Neural progenitor cell (in vitro differentiated cells): ENCODE measurements at regions not wholly inside any gene's neighbourhood (a gene's known extent, or its start where the extent isn't known, plus 50 kb on each side); places are given as distances from the start of the nearest gene placed in this dataset.
A peak's percentile ranks its signal among the peaks of the same experiment; 100 is the strongest.

Experiments used
- DNase-seq: peaks from one replicate; pipeline ENCODE4 v3.0.0-alpha.2; 2016; ENCODE audit warnings: low spot score
- H2AFZ ChIP-seq: fragments of 200-600 bp; sonication (generic); replicated peaks from 2 replicates; pipeline ENCODE4 v1.6.1; 2016; ENCODE audit warnings: antibody characterized with exemption
- H3F3A ChIP-seq: fragments of 200-600 bp; sonication (generic); 2 replicates; pipeline ENCODE4 v1.6.1; 2016; ENCODE audit warnings: antibody characterized with exemption, low read depth
- H3K27ac ChIP-seq: fragments of 200-600 bp; sonication (generic); 2 replicates; pipeline ENCODE4 v1.5.1; 2016; ENCODE audit warnings: mild to moderate bottlenecking
- H3K27me3 ChIP-seq: fragments of 200-600 bp; sonication (generic); 2 replicates; pipeline ENCODE4 v1.6.1; 2016; ENCODE audit warnings: mild to moderate bottlenecking, moderate library complexity
- H3K36me3 ChIP-seq: fragments of 200-600 bp; sonication (generic); 2 replicates; pipeline ENCODE4 v1.5.1; 2016
- H3K4me1 ChIP-seq: fragments of 200-600 bp; sonication (generic); 2 replicates; pipeline ENCODE4 v1.6.1; 2016; ENCODE audit warnings: mixed run types
- H3K4me2 ChIP-seq: fragments of 200-600 bp; sonication (generic); 2 replicates; pipeline ENCODE4 v1.6.1; 2016
- H3K4me3 ChIP-seq: fragments of 200-600 bp; sonication (generic); 2 replicates; pipeline ENCODE4 v1.5.1; 2016
- H3K79me2 ChIP-seq: fragments of 200-600 bp; sonication (generic); 2 replicates; pipeline ENCODE4 v1.6.1; 2016; ENCODE audit warnings: low read depth
- H3K9ac ChIP-seq: fragments of 200-600 bp; sonication (generic); 2 replicates; pipeline ENCODE4 v1.6.1; 2016
- H3K9me3 ChIP-seq: fragments of 200-600 bp; sonication (generic); 2 replicates; pipeline ENCODE4 v1.5.1; 2016; ENCODE audit warnings: low read depth
- H4K20me1 ChIP-seq: fragments of 200-600 bp; sonication (generic); 2 replicates; pipeline ENCODE4 v1.6.1; 2016; ENCODE audit warnings: low read depth
- H3K27ac Mint-ChIP-seq: 3 replicates; pipeline ENCODE4 v1.8.0; 2021; ENCODE audit warnings: mixed read lengths
- H3K27me3 Mint-ChIP-seq: 2 replicates; pipeline ENCODE4 v1.8.0; 2022; ENCODE audit warnings: low read depth, mild to moderate bottlenecking, inconsistent platforms, moderate library complexity, mixed read lengths; ENCODE audit not compliant: insufficient read depth
- H3K36me3 Mint-ChIP-seq: 3 replicates; pipeline ENCODE4 v1.8.0; 2021; ENCODE audit warnings: mixed read lengths
- H3K4me1 Mint-ChIP-seq: 3 replicates; pipeline ENCODE4 v1.8.0; 2021; ENCODE audit warnings: mixed read lengths
- H3K4me3 Mint-ChIP-seq: 3 replicates; pipeline ENCODE4 v1.8.0; 2021; ENCODE audit warnings: mild to moderate bottlenecking, moderate library complexity, mixed read lengths
- H3K9me3 Mint-ChIP-seq: 3 replicates; pipeline ENCODE4 v1.8.0; 2020; ENCODE audit warnings: mixed read lengths
- EZH2 ChIP-seq: fragments of 200-600 bp; sonication (generic); IDR thresholded peaks from 2 replicates; pipeline ENCODE4 v1.6.1; 2017; ENCODE audit warnings: antibody characterized with exemption, mild to moderate bottlenecking, moderate library complexity
- EZH2phosphoT487 ChIP-seq: fragments of 200-600 bp; sonication (generic); IDR thresholded peaks from 2 replicates; pipeline ENCODE4 v1.6.1; 2017; ENCODE audit warnings: antibody characterized with exemption
- TF ChIP-seq, protein P1 (sequence below): fragments of 200-600 bp; sonication (generic); IDR thresholded peaks from 2 replicates; pipeline ENCODE4 v1.5.1; 2017; ENCODE audit warnings: antibody characterized with exemption, mild to moderate bottlenecking

DNA sequence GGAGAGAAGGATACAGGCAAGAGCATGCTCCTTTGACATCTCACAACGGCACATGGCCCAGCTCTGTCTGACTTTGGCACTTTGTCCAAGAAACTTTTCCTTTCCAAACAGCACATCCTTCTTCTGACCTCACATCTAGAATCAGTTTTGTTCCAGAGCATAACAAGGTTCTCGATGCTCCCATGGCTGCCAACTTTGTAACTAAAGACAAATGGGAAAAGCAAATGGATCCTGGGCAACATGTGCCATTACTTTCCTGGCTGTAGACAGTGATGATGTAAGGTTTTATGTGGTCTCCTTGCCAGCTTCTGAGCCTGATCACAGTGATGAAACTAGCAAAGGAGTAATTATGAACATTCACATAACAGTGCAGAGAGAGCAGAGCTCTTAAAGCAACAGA is 171.8 kb upstream of the C1orf87 start:
- Histone ChIP-seq H3K79me2 (no peaks in the 10 kb centered on the region), H3K4me1 (no peaks in the 10 kb centered on the region), H3K9ac (no peak overlapping the region), H3K4me3 (no peak overlapping the region), H3K27me3 (no peaks in the 10 kb centered on the region), H2AFZ (no peak overlapping the region), H3F3A (no peaks in the 10 kb centered on the region), H3K36me3 (no peaks in the 10 kb centered on the region), H4K20me1 (no peaks in the 10 kb centered on the region), H3K9me3 (no peaks in the 10 kb centered on the region), H3K4me2 (no peak overlapping the region), H3K27ac (no peak overlapping the region)
- TF ChIP-seq EZH2phosphoT487 (no peak), EZH2 (no peak)
- TF ChIP-seq, protein P1, sequence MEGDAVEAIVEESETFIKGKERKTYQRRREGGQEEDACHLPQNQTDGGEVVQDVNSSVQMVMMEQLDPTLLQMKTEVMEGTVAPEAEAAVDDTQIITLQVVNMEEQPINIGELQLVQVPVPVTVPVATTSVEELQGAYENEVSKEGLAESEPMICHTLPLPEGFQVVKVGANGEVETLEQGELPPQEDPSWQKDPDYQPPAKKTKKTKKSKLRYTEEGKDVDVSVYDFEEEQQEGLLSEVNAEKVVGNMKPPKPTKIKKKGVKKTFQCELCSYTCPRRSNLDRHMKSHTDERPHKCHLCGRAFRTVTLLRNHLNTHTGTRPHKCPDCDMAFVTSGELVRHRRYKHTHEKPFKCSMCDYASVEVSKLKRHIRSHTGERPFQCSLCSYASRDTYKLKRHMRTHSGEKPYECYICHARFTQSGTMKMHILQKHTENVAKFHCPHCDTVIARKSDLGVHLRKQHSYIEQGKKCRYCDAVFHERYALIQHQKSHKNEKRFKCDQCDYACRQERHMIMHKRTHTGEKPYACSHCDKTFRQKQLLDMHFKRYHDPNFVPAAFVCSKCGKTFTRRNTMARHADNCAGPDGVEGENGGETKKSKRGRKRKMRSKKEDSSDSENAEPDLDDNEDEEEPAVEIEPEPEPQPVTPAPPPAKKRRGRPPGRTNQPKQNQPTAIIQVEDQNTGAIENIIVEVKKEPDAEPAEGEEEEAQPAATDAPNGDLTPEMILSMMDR = no peak
- no peaks in the 10 kb centered on the region for H3K4me1 Mint-ChIP-seq
- no peak for DNase-seq
- no peaks in the 10 kb centered on the region for H3K9me3 Mint-ChIP-seq
- H3K36me3 Mint-ChIP-seq = no peaks in the 10 kb centered on the region
- H3K27me3 Mint-ChIP-seq = no peaks in the 10 kb centered on the region
- no peak overlapping the region for H3K27ac Mint-ChIP-seq
- no peak overlapping the region for H3K4me3 Mint-ChIP-seq

DNA sequence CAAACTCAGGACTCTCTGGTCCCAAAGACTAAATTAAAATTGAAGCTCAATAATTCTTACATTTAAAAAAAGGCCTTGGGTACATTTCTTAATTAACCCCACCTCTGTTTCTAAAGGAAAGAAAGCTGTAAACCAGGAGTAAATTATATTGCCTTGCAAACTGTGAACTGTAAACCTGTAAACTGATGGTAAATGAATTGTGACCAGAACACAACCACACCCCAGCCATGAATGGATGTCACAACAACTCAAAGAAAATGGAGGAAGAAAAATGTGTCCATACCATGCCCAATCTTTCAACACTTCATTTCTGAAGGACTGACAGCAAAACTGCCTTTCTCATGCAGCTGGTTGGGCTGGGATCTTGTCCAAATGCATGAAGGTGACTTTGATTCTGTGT is 171.3 kb upstream of the C1orf87 start:
- H4K20me1 ChIP-seq = no peaks in the 10 kb centered on the region
- no peaks in the 10 kb centered on the region for H3K27me3 ChIP-seq
- no peaks in the 10 kb centered on the region for H3K4me1 Mint-ChIP-seq
- no peak overlapping the region for H3K4me2 ChIP-seq
- no peaks in the 10 kb centered on the region for H3K9me3 ChIP-seq
- no peaks in the 10 kb centered on the region for H3K36me3 Mint-ChIP-seq
- H3K27me3 Mint-ChIP-seq = no peaks in the 10 kb centered on the region
- H3K9ac ChIP-seq = no peak overlapping the region
- TF ChIP-seq EZH2 (no peak), EZH2phosphoT487 (no peak)
- TF ChIP-seq, protein P1 = no peak
- H3K27ac Mint-ChIP-seq = no peak overlapping the region
- H3K4me3 Mint-ChIP-seq = no peak overlapping the region
- no peak for DNase-seq
- no peak overlapping the region for H3K27ac ChIP-seq
- no peak overlapping the region for H2AFZ ChIP-seq
- no peaks in the 10 kb centered on the region for H3F3A ChIP-seq
- H3K9me3 Mint-ChIP-seq = no peaks in the 10 kb centered on the region
- no peaks in the 10 kb centered on the region for H3K79me2 ChIP-seq
- no peaks in the 10 kb centered on the region for H3K36me3 ChIP-seq
- H3K4me1 ChIP-seq = no peaks in the 10 kb centered on the region
- H3K4me3 ChIP-seq = no peak overlapping the region

DNA sequence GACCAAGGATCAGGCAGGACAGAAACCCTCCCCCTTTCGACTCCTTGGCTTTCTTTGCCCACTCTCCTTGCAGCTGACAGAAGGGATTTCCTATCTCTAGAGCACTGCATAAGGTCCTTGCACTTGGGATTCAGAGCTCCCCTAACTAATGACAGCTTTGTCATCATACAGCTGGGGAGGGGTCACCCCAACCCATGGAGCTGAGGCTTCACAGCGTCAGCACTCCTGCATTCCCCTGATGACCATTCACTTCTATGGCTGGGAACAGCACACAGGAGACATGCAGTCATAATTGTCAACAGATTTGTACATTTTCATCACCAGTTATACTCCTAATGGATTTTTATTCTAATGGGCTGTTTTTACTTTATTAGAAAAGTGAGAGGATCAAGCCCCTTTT is 161.7 kb upstream of the C1orf87 start:
- Histone ChIP-seq H4K20me1 (no peaks in the 10 kb centered on the region), H2AFZ (peak overlapping the region; percentile 36), H3K27me3 (no peaks in the 10 kb centered on the region), H3K27ac (no peak overlapping the region), H3K4me3 (no peak overlapping the region), H3K9ac (no peak overlapping the region), H3K36me3 (no peaks in the 10 kb centered on the region), H3K4me2 (no peak overlapping the region), H3K9me3 (no peaks in the 10 kb centered on the region), H3K79me2 (no peaks in the 10 kb centered on the region), H3K4me1 (no peaks in the 10 kb centered on the region), H3F3A (no peaks in the 10 kb centered on the region)
- no peak for DNase-seq
- no peaks in the 10 kb centered on the region for H3K36me3 Mint-ChIP-seq
- H3K27ac Mint-ChIP-seq = no peak overlapping the region
- H3K4me1 Mint-ChIP-seq = no peaks in the 10 kb centered on the region
- no peaks in the 10 kb centered on the region for H3K27me3 Mint-ChIP-seq
- TF ChIP-seq EZH2 (no peak), EZH2phosphoT487 (no peak)
- TF ChIP-seq, protein P1 = no peak
- no peak overlapping the region for H3K4me3 Mint-ChIP-seq
- H3K9me3 Mint-ChIP-seq = peaks cover 3% of the 10 kb centered on the region

DNA sequence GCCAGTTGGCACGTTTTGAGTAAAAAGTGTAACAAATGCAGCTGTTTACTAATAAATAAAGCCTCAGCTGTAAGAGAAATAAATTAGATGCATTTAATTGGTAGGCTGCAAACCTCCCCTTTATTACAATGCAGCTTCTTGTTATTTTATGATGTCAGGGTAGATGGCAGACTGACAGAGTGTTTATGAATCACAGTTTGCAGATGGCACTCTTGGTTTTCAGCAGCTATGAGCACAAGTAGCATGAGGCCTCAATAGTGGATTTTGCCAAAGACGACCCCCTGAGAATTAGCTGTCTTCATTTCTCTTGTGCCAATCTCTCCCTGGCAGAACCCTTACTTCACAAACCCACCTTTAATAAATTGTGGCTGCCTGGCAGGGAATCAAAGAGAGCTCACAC is 161.2 kb upstream of the C1orf87 start:
- TF ChIP-seq EZH2phosphoT487 (no peak), EZH2 (no peak)
- TF ChIP-seq, protein P1 = no peak
- no peak overlapping the region for H3K4me3 Mint-ChIP-seq

More for the DNA sequence above, 161.2 kb upstream of the C1orf87 start:
- no peak overlapping the region for H3K27ac Mint-ChIP-seq
- Histone ChIP-seq H3K79me2 (no peaks in the 10 kb centered on the region), H3K4me3 (no peak overlapping the region), H3K9ac (no peak overlapping the region), H3K9me3 (no peaks in the 10 kb centered on the region), H2AFZ (peak overlapping the region; percentile 36), H4K20me1 (no peaks in the 10 kb centered on the region), H3K4me1 (no peaks in the 10 kb centered on the region), H3K27ac (no peak overlapping the region), H3K36me3 (no peaks in the 10 kb centered on the region), H3K4me2 (no peak overlapping the region), H3F3A (no peaks in the 10 kb centered on the region), H3K27me3 (no peaks in the 10 kb centered on the region)
- no peak for DNase-seq
- no peaks in the 10 kb centered on the region for H3K27me3 Mint-ChIP-seq
- H3K4me1 Mint-ChIP-seq = no peaks in the 10 kb centered on the region
- H3K9me3 Mint-ChIP-seq = peaks cover 3% of the 10 kb centered on the region
- H3K36me3 Mint-ChIP-seq = no peaks in the 10 kb centered on the region
